Activated CD8-positive, alpha-beta T cell treated with anti-CD3 and anti-CD28 coated beads for 36 hours (primary cell): ENCODE measurements at regions not wholly inside any gene's neighbourhood (a gene's known extent, or its start where the extent isn't known, plus 50 kb on each side); places are given as distances from the start of the nearest gene placed in this dataset.

Experiments used
- ATAC-seq: fragments of 200-7000 bp; cut with Tn5 transposase; one replicate; pipeline ENCODE4 v1.10.0; 2021; ENCODE audit warnings: mild to moderate bottlenecking, moderate library complexity
- CTCF ChIA-PET: fragments of 350-600 bp; sonication (Branson Sonifier 250); formaldehyde crosslinking; loops from one replicate; lab custom pipeline; 2021; ENCODE audit warnings: antibody characterized with exemption; lab: Charles Lee
- POLR2A ChIA-PET: fragments of 350-600 bp; sonication (Branson Sonifier 250); formaldehyde crosslinking; loops from one replicate; lab custom pipeline; 2021; ENCODE audit warnings: antibody characterized with exemption; lab: Charles Lee
- DNase-seq: peaks from one replicate; pipeline ENCODE4 v3.0.0-alpha.2; 2020
- H3K27ac Mint-ChIP-seq: one replicate; pipeline ENCODE4 v1.8.0; 2021; ENCODE audit warnings: mild to moderate bottlenecking, mixed read lengths
- H3K27me3 Mint-ChIP-seq: one replicate; pipeline ENCODE4 v1.8.0; 2021; ENCODE audit warnings: mixed read lengths
- H3K36me3 Mint-ChIP-seq: one replicate; pipeline ENCODE4 v1.8.0; 2021; ENCODE audit warnings: low read depth, mixed read lengths
- H3K4me1 Mint-ChIP-seq: one replicate; pipeline ENCODE4 v1.8.0; 2021; ENCODE audit warnings: low read depth, mixed read lengths
- H3K4me3 Mint-ChIP-seq: one replicate; pipeline ENCODE4 v1.8.0; 2021; ENCODE audit warnings: mild to moderate bottlenecking, moderate library complexity, mixed read lengths
- H3K9me3 Mint-ChIP-seq: one replicate; pipeline ENCODE4 v1.8.0; 2021; ENCODE audit warnings: mixed read lengths
- CTCF ChIP-seq: fragments of 200-600 bp; IDR thresholded peaks from one replicate; pipeline ENCODE4 v1.8.0; 2022; ENCODE audit warnings: antibody characterized with exemption, mild to moderate bottlenecking
- intact Hi-C: fragments of 100-400 bp; cut with micrococcal nuclease; formaldehyde crosslinking; loops from one replicate; pipeline ENCODE4 v1.10.0; 2022

- H3K9me3 Mint-ChIP-seq, result peaks cover 15% of the 10 kb centered on the region
- no peaks in the 10 kb centered on the region for H3K4me1 Mint-ChIP-seq
- H3K27me3 Mint-ChIP-seq, result no peaks in the 10 kb centered on the region
- no peak overlapping the region for H3K4me3 Mint-ChIP-seq
- H3K36me3 Mint-ChIP-seq, result no peaks in the 10 kb centered on the region
- intact Hi-C loops, result no loop called here
- ATAC-seq (no peak), DNase-seq (no peak)
- no peak for TF ChIP-seq CTCF
- no peak overlapping the region for H3K27ac Mint-ChIP-seq
- ChIA-PET POLR2A (no interaction called here), CTCF (no interaction called here)
Observed at GRCh38 chr2:22579341-22579740, 805.6 kb upstream of the KLHL29 start.

- no peak for TF ChIP-seq CTCF
- Mint-ChIP-seq H3K4me1 (no peaks in the 10 kb centered on the region), H3K27me3 (no peaks in the 10 kb centered on the region), H3K9me3 (peaks cover 15% of the 10 kb centered on the region), H3K27ac (no peak overlapping the region), H3K4me3 (no peak overlapping the region), H3K36me3 (no peaks in the 10 kb centered on the region)
- CTCF ChIA-PET, result no interaction called here
- DNase-seq (no peak), ATAC-seq (no peak)
- POLR2A ChIA-PET, result no interaction called here
- intact Hi-C loops, result no loop called here
Observed at GRCh38 chr2:22582107-22582506, 802.9 kb upstream of the KLHL29 start.

GRCh38 chr2:22596306-22596705 is 788.7 kb upstream of the KLHL29 start:
- DNase-seq (no peak), ATAC-seq (no peak)
- H3K36me3 Mint-ChIP-seq, result no peaks in the 10 kb centered on the region
- H3K27me3 Mint-ChIP-seq, result no peaks in the 10 kb centered on the region
- ChIA-PET CTCF (no interaction called here), POLR2A (no interaction called here)
- no peaks in the 10 kb centered on the region for H3K4me1 Mint-ChIP-seq
- no peak overlapping the region for H3K4me3 Mint-ChIP-seq
- H3K9me3 Mint-ChIP-seq, result peaks cover 12% of the 10 kb centered on the region
- no peak for TF ChIP-seq CTCF
- intact Hi-C loops, result no loop called here
- H3K27ac Mint-ChIP-seq, result no peak overlapping the region

GRCh38 chr2:22600156-22600555 is 784.8 kb upstream of the KLHL29 start:
- no peak overlapping the region for H3K4me3 Mint-ChIP-seq
- ChIA-PET CTCF (no interaction called here), POLR2A (no interaction called here)
- no peaks in the 10 kb centered on the region for H3K27me3 Mint-ChIP-seq
- H3K4me1 Mint-ChIP-seq, result no peaks in the 10 kb centered on the region
- H3K36me3 Mint-ChIP-seq, result no peaks in the 10 kb centered on the region
- H3K27ac Mint-ChIP-seq, result no peak overlapping the region
- no peak for TF ChIP-seq CTCF
- ATAC-seq, result no peak
- peaks cover 7% of the 10 kb centered on the region for H3K9me3 Mint-ChIP-seq
- intact Hi-C loops, result no loop called here
- no peak for DNase-seq

GRCh38 chr2:22600999-22601398 is 784.0 kb upstream of the KLHL29 start:
- Mint-ChIP-seq H3K27ac (no peak overlapping the region), H3K9me3 (peaks cover 7% of the 10 kb centered on the region), H3K4me3 (no peak overlapping the region), H3K27me3 (no peaks in the 10 kb centered on the region), H3K36me3 (no peaks in the 10 kb centered on the region), H3K4me1 (no peaks in the 10 kb centered on the region)
- no peak for TF ChIP-seq CTCF
- CTCF ChIA-PET, result no interaction called here
- DNase-seq (no peak), ATAC-seq (no peak)
- POLR2A ChIA-PET, result no interaction called here
- intact Hi-C loops, result no loop called here
